Endothelial cell of umbilical vein (primary cell): ENCODE measurements at regions not wholly inside any gene's neighbourhood (a gene's known extent, or its start where the extent isn't known, plus 50 kb on each side); places are given as distances from the start of the nearest gene placed in this dataset.

Experiments
- EZH2 ChIP-seq: IDR thresholded peaks from 2 replicates; pipeline ENCODE4 v1.6.1; 2012; ENCODE audit warnings: borderline replicate concordance, low read depth, mild to moderate bottlenecking, moderate library complexity, low read length, inconsistent platforms; ENCODE audit not compliant: severe bottlenecking
- FOS ChIP-seq: IDR thresholded peaks from 2 replicates; pipeline ENCODE4 v1.6.1; 2011; ENCODE audit warnings: mild to moderate bottlenecking, low read length, moderate library complexity, borderline replicate concordance; ENCODE audit not compliant: insufficient read depth
- GATA2 ChIP-seq: IDR thresholded peaks from 2 replicates; pipeline ENCODE4 v1.7.0; 2011; ENCODE audit warnings: low read depth, mild to moderate bottlenecking, moderate library complexity, mixed read lengths, low read length; ENCODE audit not compliant: insufficient read length, insufficient read depth
- JUN ChIP-seq: IDR thresholded peaks from 2 replicates; pipeline ENCODE4 v1.6.1; 2011; ENCODE audit warnings: borderline replicate concordance, low read depth; ENCODE audit not compliant: insufficient read length, insufficient read depth
- MAX ChIP-seq: IDR thresholded peaks from 2 replicates; pipeline ENCODE4 v1.6.1; 2011; ENCODE audit not compliant: insufficient read depth, insufficient read length
- POLR2A ChIP-seq: IDR thresholded peaks from 2 replicates; pipeline ENCODE4 v1.6.1; 2012; ENCODE audit warnings: low read depth, mild to moderate bottlenecking, control low read depth, low read length
- POLR2AphosphoS5 ChIP-seq: IDR thresholded peaks from 2 replicates; pipeline ENCODE4 v1.6.1; 2012; ENCODE audit warnings: low read depth, mild to moderate bottlenecking, control low read depth, low read length, moderate library complexity; ENCODE audit not compliant: insufficient read depth
- TF ChIP-seq, protein P1 (sequence below), 2 donors: IDR thresholded peaks; 1 replicate in 1 of 2; 2 replicates in 1 of 2; pipeline ENCODE4 v1.5.1; 2011; ENCODE audit warnings: low read length in 2 of 2, mild to moderate bottlenecking in 2 of 2, moderate library complexity in 2 of 2, control low read depth in 1 of 2, inconsistent platforms in 1 of 2, low read depth in 1 of 2; ENCODE audit not compliant: insufficient read depth in 1 of 2; ENCODE audit errors: extremely low read depth in 1 of 2

DNA sequence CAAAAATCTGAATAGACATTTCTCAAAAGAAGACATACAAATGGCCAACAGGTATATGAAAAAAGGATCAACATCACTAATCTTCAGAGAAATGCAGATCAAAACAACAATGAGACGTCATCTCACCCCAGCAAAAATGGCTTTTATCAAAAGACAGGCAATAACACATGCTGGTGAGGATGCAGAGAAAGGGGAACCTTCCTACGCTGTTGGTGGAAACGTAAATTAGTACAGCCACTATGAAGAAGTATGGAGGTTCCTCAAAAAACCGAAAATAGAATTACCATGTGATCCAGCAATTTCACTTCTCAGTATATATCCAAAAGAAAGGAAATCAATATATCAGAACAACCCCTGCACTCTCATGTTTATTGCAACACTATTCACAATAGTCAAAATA, 65.1 kb upstream of the ATP1B1 start:
- TF ChIP-seq, protein P1, sequence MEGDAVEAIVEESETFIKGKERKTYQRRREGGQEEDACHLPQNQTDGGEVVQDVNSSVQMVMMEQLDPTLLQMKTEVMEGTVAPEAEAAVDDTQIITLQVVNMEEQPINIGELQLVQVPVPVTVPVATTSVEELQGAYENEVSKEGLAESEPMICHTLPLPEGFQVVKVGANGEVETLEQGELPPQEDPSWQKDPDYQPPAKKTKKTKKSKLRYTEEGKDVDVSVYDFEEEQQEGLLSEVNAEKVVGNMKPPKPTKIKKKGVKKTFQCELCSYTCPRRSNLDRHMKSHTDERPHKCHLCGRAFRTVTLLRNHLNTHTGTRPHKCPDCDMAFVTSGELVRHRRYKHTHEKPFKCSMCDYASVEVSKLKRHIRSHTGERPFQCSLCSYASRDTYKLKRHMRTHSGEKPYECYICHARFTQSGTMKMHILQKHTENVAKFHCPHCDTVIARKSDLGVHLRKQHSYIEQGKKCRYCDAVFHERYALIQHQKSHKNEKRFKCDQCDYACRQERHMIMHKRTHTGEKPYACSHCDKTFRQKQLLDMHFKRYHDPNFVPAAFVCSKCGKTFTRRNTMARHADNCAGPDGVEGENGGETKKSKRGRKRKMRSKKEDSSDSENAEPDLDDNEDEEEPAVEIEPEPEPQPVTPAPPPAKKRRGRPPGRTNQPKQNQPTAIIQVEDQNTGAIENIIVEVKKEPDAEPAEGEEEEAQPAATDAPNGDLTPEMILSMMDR (IDR thresholded peaks at IDR 0.05; ENCODE audit: extremely low read depth in 1 of 2, insufficient read depth in 1 of 2, low read depth in 1 of 2, low read length in 2 of 2) = no peak
- TF ChIP-seq POLR2AphosphoS5 (no peak), JUN (no peak), FOS (no peak), POLR2A (no peak), EZH2 (no peak), GATA2 (no peak), MAX (no peak)
